Endodermal cell (in vitro differentiated cells): ENCODE measurements at regions not wholly inside any gene's neighbourhood (a gene's known extent, or its start where the extent isn't known, plus 50 kb on each side); places are given as distances from the start of the nearest gene placed in this dataset.

Experiments used
- DNase-seq: peaks from one replicate; pipeline ENCODE4 v3.0.0-alpha.2; 2017
- H3K27ac ChIP-seq: 2 replicates; pipeline ENCODE4 v1.5.1; 2013; ENCODE audit warnings: mild to moderate bottlenecking, low read depth, low read length, moderate library complexity
- H3K27me3 ChIP-seq: 2 replicates; pipeline ENCODE4 v1.6.1; 2013; ENCODE audit warnings: mild to moderate bottlenecking, low read length, moderate library complexity; ENCODE audit not compliant: insufficient read depth, control insufficient read depth, poor library complexity, severe bottlenecking
- H3K36me3 ChIP-seq: 2 replicates; pipeline ENCODE4 v1.7.0; 2013; ENCODE audit warnings: mild to moderate bottlenecking, low read length, moderate library complexity; ENCODE audit not compliant: control insufficient read depth, insufficient read depth
- H3K4me1 ChIP-seq: one replicate; pipeline ENCODE4 v1.7.0; 2013; ENCODE audit warnings: low read length; ENCODE audit not compliant: control insufficient read depth, insufficient read depth
- H3K4me3 ChIP-seq: 2 replicates; pipeline ENCODE4 v1.5.1; 2013; ENCODE audit warnings: mild to moderate bottlenecking, low read length, moderate library complexity
- H3K9ac ChIP-seq: 2 replicates; pipeline ENCODE4 v1.6.1; 2013; ENCODE audit warnings: mild to moderate bottlenecking, low read length, moderate library complexity; ENCODE audit not compliant: poor library complexity, severe bottlenecking; ENCODE audit errors: extremely low read depth
- H3K9me3 ChIP-seq: 2 replicates; pipeline ENCODE4 v1.6.1; 2013; ENCODE audit warnings: mild to moderate bottlenecking, low read length, moderate library complexity; ENCODE audit not compliant: control insufficient read depth
- H3K27ac Mint-ChIP-seq: 2 replicates; pipeline ENCODE4 v1.8.0; 2020; ENCODE audit warnings: mixed read lengths
- H3K27me3 Mint-ChIP-seq: 2 replicates; pipeline ENCODE4 v1.8.0; 2021; ENCODE audit warnings: mild to moderate bottlenecking, mixed read lengths; ENCODE audit not compliant: insufficient read depth
- H3K36me3 Mint-ChIP-seq: 2 replicates; pipeline ENCODE4 v1.8.0; 2020; ENCODE audit warnings: low read depth, mixed read lengths
- H3K4me1 Mint-ChIP-seq: 2 replicates; pipeline ENCODE4 v1.8.0; 2020; ENCODE audit warnings: mixed read lengths
- H3K4me3 Mint-ChIP-seq: 2 replicates; pipeline ENCODE4 v1.8.0; 2020; ENCODE audit warnings: mild to moderate bottlenecking, moderate library complexity, mixed read lengths
- H3K9me3 Mint-ChIP-seq: 2 replicates; pipeline ENCODE4 v1.8.0; 2020; ENCODE audit warnings: mild to moderate bottlenecking, mixed read lengths
- WGBS, 2 experiments: methylation state at CpG; one replicate each; pipeline versions ENCODE4 v1.1.5 to v1.1.7; 2013; ENCODE audit warnings: missing lambda C conversion rate in 2 of 2, mixed read lengths in 1 of 2; ENCODE audit not compliant: insufficient coverage in 1 of 2, insufficient read length in 1 of 2; 5-methylcytosine and 5-hydroxymethylcytosine counted together
- TF ChIP-seq, protein P1 (sequence below): fragments of 200-600 bp; sonication (generic); conservative IDR thresholded peaks from 2 replicates; pipeline ENCODE4 v1.5.0; 2021; ENCODE audit warnings: antibody characterized with exemption, mild to moderate bottlenecking

DNA sequence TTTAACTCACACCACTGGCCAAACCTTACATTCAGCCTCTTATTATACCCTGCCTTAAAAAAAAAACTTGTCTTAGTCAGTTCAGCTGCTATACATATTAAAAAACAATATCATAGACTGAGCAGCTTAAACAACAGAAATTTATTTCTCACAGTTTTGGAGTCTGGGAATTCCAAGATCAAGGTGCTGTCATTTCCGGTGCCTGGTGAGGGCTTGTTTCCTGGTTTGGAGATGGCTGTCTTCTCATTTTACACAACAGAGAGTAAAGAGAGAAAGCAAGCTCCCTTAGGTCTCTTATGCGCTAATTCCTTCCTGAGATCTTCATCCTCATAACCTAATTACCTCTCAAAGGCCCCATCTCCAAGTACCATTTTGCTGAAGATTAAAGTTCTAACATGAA lies 769.2 kb downstream of the DIAPH3 start:
- Histone ChIP-seq H3K27ac (no peak overlapping the region), H3K4me3 (no peak overlapping the region), H3K9me3 (peaks cover 8% of the 10 kb centered on the region), H3K36me3 (no peaks in the 10 kb centered on the region), H3K9ac (no peak overlapping the region), H3K27me3 (no peaks in the 10 kb centered on the region), H3K4me1 (peaks cover 8% of the 10 kb centered on the region)
- WGBS, 2 experiments, result 100% methylated on average over 1 to 2 of the region's 2 CpGs
- Mint-ChIP-seq H3K9me3 (peaks cover 2% of the 10 kb centered on the region), H3K4me3 (no peak overlapping the region), H3K27ac (no peak overlapping the region), H3K4me1 (peaks cover 9% of the 10 kb centered on the region), H3K36me3 (peaks cover 4% of the 10 kb centered on the region), H3K27me3 (no peaks in the 10 kb centered on the region)
- no peak for DNase-seq
- TF ChIP-seq, protein P1, sequence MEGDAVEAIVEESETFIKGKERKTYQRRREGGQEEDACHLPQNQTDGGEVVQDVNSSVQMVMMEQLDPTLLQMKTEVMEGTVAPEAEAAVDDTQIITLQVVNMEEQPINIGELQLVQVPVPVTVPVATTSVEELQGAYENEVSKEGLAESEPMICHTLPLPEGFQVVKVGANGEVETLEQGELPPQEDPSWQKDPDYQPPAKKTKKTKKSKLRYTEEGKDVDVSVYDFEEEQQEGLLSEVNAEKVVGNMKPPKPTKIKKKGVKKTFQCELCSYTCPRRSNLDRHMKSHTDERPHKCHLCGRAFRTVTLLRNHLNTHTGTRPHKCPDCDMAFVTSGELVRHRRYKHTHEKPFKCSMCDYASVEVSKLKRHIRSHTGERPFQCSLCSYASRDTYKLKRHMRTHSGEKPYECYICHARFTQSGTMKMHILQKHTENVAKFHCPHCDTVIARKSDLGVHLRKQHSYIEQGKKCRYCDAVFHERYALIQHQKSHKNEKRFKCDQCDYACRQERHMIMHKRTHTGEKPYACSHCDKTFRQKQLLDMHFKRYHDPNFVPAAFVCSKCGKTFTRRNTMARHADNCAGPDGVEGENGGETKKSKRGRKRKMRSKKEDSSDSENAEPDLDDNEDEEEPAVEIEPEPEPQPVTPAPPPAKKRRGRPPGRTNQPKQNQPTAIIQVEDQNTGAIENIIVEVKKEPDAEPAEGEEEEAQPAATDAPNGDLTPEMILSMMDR, result no peak

DNA sequence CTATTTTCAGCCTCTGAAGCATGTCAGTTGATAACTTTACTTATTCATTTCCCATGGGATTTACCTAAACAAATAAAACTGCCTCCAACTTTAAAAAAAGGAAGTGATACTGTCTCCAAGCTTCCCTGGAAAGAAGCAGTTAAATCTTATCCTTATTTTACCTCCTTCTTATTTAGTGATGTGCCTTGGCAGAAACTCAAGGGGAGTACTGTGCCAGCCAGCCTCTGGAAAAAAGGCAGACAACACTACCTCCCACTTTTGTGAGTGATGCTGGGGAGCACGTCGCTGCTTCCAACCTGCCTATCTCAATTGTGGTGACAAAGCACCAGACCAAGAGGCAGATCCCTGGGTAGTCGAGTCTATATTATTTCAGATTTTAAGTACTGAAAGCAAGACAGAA lies 765.6 kb downstream of the DIAPH3 start:
- Histone ChIP-seq H3K36me3 (no peaks in the 10 kb centered on the region), H3K4me3 (no peak overlapping the region), H3K9me3 (peaks cover 7% of the 10 kb centered on the region), H3K27ac (no peak overlapping the region), H3K27me3 (no peaks in the 10 kb centered on the region), H3K4me1 (peaks cover 4% of the 10 kb centered on the region), H3K9ac (no peak overlapping the region)
- no peak overlapping the region for H3K4me3 Mint-ChIP-seq
- no peaks in the 10 kb centered on the region for H3K36me3 Mint-ChIP-seq
- whole genome bisulfite sequencing, 2 experiments, result 76% methylated on average over 3 of the region's 3 CpGs; no CpG with 5 or more reads in 1 of the 2 experiments
- H3K9me3 Mint-ChIP-seq, result peaks cover 4% of the 10 kb centered on the region
- TF ChIP-seq, protein P1, result no peak
- H3K27ac Mint-ChIP-seq, result no peak overlapping the region
- H3K27me3 Mint-ChIP-seq, result no peaks in the 10 kb centered on the region
- DNase-seq, result no peak
- H3K4me1 Mint-ChIP-seq, result peaks cover 9% of the 10 kb centered on the region

DNA sequence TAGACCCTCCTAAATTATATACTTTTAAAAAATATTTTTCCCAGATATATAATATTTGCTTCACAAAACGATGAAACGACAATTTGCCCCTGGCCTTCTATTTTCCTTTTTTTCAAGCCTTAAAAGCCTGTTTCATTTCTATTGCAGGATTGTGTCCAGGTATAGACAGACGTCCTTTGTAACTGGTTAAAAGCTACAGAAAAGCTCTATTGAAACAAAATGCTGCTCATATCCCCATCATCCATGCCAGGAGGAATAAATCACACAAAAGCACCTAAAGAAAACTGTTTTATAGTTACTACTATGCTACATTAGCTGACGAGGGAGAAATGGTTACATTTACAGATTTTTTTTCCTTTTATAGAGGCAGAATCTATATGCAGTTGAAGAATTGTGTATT lies 765.1 kb downstream of the DIAPH3 start:
- Mint-ChIP-seq H3K27me3 (no peaks in the 10 kb centered on the region), H3K9me3 (peaks cover 8% of the 10 kb centered on the region), H3K4me3 (no peak overlapping the region), H3K4me1 (peaks cover 9% of the 10 kb centered on the region), H3K27ac (no peak overlapping the region), H3K36me3 (no peaks in the 10 kb centered on the region)
- H3K27ac ChIP-seq, result no peak overlapping the region
- TF ChIP-seq, protein P1, result no peak
- 86 to 90% methylated on average over 3 to 4 of the region's 4 CpGs for WGBS, 2 experiments
- H3K4me3 ChIP-seq, result no peak overlapping the region
- peaks cover 4% of the 10 kb centered on the region for H3K4me1 ChIP-seq
- H3K27me3 ChIP-seq, result no peaks in the 10 kb centered on the region
- H3K9ac ChIP-seq, result no peak overlapping the region
- H3K36me3 ChIP-seq, result no peaks in the 10 kb centered on the region
- H3K9me3 ChIP-seq, result peaks cover 10% of the 10 kb centered on the region
- DNase-seq, result no peak
